GM18520 (cell line): ENCODE measurements at regions not wholly inside any gene's neighbourhood (a gene's known extent, or its start where the extent isn't known, plus 50 kb on each side); places are given as distances from the start of the nearest gene placed in this dataset.

ENCODE experiments used
- ATAC-seq: cut with Tn5 transposase; IDR thresholded peaks from one replicate; pipeline ENCODE4 v1.9.1; 2021; ENCODE audit not compliant: unreplicated experiment

GRCh38 chr18:77716282-77716681 lies 466.6 kb downstream of the GALR1 start:
- ATAC-seq, result no peak

DNA sequence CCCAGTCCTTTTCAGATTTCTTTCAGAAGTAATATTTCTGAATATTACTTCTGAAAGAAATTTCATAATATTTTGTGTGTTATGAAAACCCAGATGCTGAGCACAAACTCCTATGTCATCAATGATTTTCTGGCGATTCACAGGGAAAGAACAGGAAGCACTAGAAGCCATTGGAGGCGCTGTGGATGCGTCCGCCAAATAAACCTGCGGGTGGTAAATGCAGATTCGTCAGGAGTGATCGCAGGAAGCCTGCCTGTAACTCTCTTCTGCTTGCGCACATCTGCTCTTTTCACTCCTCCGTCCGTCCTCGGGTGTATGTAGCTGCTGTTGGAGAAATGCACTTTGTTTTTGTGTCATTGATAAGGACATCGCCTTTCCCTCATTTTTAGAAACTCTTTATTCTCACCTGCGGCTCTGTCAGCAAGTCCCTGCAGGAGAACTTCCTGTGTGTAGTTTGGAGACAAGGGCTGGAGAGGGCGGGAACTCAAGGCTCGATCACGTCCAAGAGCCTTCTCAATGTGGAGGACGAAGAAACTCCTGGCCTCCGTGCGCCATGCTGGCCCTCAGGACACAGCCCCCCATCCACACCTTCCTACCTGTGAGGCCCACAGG lies 483.8 kb downstream of the GALR1 start:
- no peak for ATAC-seq

GRCh38 chr18:77736842-77737241 lies 487.2 kb downstream of the GALR1 start:
- no peak for ATAC-seq

- ATAC-seq, result no peak
Observed at GRCh38 chr18:77737405-77737804, 487.8 kb downstream of the GALR1 start.

DNA sequence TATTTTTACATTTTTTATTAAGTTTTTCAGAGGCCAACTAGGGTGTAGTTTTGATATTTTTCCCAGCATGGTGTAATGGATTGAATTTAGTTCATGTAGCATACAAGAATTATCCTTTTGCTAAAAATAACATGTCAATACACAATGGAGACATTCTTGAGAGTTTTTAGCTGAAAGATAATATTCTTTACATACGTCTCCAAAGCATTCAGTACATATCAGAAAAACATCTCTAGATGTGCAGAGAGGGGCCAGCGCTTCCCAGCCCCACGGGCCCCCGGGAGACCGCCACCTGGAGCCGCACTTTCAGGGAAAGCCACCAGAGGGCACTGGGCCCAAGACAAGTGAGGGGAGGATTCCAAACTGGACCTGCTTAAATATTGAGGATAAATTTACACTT lies 499.4 kb downstream of the GALR1 start:
- no peak for ATAC-seq

GRCh38 chr18:77750006-77750405 lies 500.4 kb downstream of the GALR1 start:
- no peak for ATAC-seq

DNA sequence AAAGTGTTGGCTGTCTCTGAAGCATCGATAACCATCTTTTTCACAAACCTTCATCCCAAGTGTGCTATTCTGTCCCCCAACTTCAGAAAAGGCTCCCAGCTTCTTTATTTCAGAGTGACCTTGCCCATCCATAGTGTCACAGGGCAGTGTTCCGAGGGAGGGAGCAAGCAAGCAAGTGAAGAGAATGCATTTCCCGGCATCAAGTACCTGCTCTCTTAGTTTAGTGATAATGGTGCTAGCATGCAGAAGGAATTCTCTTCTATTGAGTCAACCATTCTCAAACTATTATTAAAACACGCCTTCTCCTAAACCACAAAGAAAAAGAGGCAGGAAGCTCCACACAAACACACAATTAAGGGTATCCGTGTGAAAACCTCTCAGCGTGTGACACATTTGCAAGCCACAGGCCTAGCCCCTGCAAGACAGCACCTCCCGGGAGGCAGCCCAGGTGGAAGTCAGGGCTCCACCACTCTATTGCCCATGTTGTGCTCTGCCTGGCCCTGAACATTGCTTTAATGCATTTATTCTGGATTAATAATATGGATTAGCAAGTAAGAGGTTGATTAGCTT lies 504.9 kb downstream of the GALR1 start:
- ATAC-seq, result no peak

DNA sequence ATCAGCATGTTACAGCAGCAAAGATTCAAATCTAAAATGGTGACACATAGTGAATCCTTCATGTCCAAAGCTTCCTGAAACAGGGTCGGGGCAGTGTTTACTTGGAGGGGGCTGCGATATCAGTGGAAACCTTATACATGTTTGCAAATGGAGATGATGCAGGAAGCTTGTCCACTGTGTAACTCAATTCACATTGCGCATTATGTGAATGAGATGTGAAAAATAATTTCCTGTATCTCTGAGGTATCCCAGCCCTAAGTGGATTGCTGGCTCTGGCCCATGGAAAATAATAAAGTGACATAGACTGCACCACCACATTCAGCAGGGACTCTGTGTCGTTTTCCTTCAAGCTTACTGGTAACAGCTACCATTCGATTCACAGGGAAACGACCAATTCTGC lies 505.5 kb downstream of the GALR1 start:
- no peak for ATAC-seq

DNA sequence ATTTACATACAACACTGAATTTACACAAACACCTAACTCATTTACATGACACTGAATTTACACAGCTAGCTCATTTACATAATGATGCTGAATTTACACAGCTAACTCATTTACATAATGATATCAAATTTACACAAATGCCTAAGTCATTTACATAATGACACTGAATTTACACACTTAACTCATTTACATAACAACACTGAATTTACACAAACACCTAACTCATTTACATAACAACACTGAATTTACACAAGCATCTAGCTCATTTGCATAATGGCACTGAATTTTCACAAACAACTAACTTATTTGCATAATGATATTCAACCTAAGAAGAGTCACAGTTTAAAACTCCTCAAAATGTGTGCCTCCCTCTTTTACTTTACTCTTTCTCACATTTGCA lies 511.7 kb downstream of the GALR1 start:
- no peak for ATAC-seq

DNA sequence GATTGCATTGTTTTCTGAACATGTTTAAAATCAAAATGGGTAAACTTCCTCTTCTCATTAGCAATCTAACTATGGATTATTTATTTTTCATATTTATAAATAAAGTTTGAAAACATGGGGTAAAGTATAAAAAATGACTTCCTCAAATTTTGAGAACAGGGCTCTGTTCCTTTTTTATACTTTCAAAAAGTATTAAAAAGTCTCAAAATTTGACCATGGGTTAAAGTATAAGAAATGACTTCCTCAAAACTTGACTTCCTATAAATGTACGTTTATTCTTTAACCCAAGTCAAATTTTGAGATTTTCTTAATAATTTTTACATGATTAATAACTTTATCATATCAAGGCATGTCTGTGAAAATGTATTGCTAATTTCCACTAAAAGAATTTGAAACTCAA lies 512.4 kb downstream of the GALR1 start:
- no peak for ATAC-seq

GRCh38 chr18:77762642-77763041 lies 513.0 kb downstream of the GALR1 start:
- no peak for ATAC-seq

- no peak for ATAC-seq
Observed at GRCh38 chr18:77763530-77764145, 514.0 kb downstream of the GALR1 start.

GRCh38 chr18:77765468-77765867 lies 515.8 kb downstream of the GALR1 start:
- ATAC-seq, result no peak

DNA sequence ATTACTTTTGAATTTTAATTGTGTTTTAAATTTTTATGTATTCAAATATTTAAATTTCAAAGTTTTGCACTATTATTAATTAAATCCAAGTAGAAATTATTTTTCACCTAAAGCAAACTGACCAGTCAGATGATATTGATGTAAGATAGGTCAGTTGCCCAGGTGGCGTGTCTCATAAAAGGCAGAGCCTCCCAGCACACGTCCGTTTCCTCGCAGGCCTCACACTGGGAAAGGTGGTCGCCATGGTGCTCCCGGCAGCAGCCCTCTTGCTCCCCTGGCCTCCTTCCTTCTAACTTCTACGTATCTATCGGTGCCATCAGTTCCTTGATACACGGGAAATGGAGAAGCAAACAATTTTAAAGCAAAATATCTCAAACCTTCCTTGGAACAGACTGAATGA lies 516.8 kb downstream of the GALR1 start:
- no peak for ATAC-seq

DNA sequence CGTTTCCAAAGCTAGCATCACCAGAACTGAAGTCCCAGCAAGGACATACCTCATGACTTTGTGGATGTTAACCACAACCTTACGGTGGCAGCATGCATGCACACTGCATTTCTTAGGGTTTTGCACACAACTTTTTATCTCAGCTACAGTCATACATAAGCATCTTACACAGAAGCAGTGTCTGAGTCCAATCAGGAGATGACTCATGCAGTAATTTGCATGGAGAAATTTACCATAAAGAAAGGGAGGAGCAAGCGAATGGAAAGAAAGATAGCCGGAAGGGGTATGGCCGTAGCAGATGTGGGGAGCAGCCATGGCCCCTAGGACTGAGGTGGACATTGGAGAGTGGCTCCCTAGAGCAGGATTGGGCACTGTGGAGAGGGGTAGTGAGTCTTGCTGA lies 522.5 kb downstream of the GALR1 start:
- ATAC-seq, result no peak

GRCh38 chr18:77776104-77776503 lies 526.5 kb downstream of the GALR1 start:
- no peak for ATAC-seq

- ATAC-seq, result no peak
Observed at GRCh38 chr18:77777163-77777562, 527.5 kb downstream of the GALR1 start.

DNA sequence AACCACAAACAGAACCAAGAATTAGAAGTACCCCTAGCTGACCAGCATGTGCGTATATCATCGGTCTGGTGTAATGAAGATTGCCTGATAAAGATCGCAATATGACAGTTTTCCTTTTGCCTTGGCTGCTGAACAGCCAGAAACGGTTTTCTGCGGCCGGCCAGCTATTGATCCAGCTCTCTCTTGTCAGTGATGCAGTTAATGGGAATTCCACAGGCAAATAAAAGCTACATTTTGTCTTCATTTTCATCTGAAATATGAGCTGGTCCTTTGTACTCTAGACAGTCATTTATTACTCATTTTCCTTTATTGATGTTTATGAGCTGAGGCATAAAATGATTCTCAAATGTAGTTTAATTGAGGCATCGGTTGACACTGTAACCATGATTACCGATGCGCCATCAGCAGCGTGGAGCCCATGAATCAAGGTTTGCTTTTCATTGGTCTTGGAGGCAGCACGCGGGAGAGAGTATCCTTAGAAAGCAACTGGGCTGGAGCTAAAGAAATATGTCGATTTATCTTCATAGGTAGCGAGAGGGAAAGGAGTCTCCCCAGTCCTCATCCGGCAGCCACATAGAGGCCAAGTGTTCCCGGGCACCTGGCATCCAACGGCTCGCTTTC lies 535.2 kb downstream of the GALR1 start:
- ATAC-seq, result no peak

GRCh38 chr18:77785415-77785975 lies 535.8 kb downstream of the GALR1 start:
- no peak for ATAC-seq

- ATAC-seq, result no peak
Observed at GRCh38 chr18:77803024-77803423, 553.4 kb downstream of the GALR1 start.

GRCh38 chr18:77804382-77804781 lies 554.7 kb downstream of the GALR1 start:
- no peak for ATAC-seq

DNA sequence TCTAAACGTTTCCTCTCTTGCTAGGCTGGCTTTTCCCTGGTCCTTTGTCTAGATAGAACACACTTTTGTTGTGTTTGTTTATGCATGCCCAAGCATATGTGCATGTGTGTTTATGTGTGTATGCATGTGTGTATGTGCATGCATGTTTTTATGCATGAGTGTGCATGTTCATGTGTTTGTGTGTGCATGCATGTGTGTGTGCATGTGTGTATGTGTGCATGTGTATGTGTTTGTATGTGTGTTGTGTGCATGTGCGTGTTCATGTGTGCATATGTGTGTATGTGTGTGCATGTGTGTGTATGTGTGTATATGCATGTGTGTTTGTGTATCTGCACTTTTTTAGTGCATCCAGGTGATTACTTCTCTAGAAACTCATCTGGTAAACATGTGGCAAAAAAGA lies 558.0 kb downstream of the GALR1 start:
- ATAC-seq, result no peak
